Fibroblast of lung (primary cell): ENCODE measurements at regions not wholly inside any gene's neighbourhood (a gene's known extent, or its start where the extent isn't known, plus 50 kb on each side); places are given as distances from the start of the nearest gene placed in this dataset.

ENCODE experiments used
- CTCF ChIP-seq, 2 donors: IDR thresholded peaks in 1 of 2; conservative IDR thresholded peaks in 1 of 2; 1 replicate in 1 of 2; 2 replicates in 1 of 2; pipeline ENCODE4 v1.5.1; 2011 to 2012; ENCODE audit warnings: low read length in 2 of 2, control low read depth in 1 of 2, inconsistent platforms in 1 of 2, low read depth in 1 of 2, mild to moderate bottlenecking in 1 of 2
- EZH2 ChIP-seq: IDR thresholded peaks from 2 replicates; pipeline ENCODE4 v1.5.1; 2012; ENCODE audit warnings: low read length, control low read depth, mild to moderate bottlenecking; ENCODE audit errors: missing control alignments

- no peak for TF ChIP-seq CTCF (conservative IDR thresholded peaks at IDR 0.05 in 1 of 2, IDR thresholded peaks at IDR 0.05 in 1 of 2; ENCODE audit: low read depth in 1 of 2, low read length in 2 of 2)
- no peak for TF ChIP-seq EZH2
Measured at GRCh38 chr13:63024458-63024857, 1608.8 kb upstream of the PCDH20 start.
